Natural killer cell treated with Interleukin-12 subunit alpha and Interleukin-12 subunit beta and Interleukin-15 and Interleukin-18, amount 100 ng/mL, for 72 hours (primary cell): ENCODE measurements at regions not wholly inside any gene's neighbourhood (a gene's known extent, or its start where the extent isn't known, plus 50 kb on each side); places are given as distances from the start of the nearest gene placed in this dataset.
"Not testable (repeated sequence)": the region's sequence is repeated elsewhere in the genome, so short reads cannot be mapped to it uniquely, and the experiment has no call there.

ENCODE experiments used
- ATAC-seq, 2 donors: fragments of 150-1000 bp; cut with Tn5 transposase in 1 of 2; sonication (Bioruptor Pico), chemical (Tn5 transposase) in 1 of 2; 2 replicates each; pipeline ENCODE4 v1.10.0; 2021
- DNase-seq: peaks from one replicate; pipeline ENCODE4 v3.0.0; 2022; ENCODE audit warnings: low spot score
- H3K27ac Mint-ChIP-seq, 2 donors: 1 replicate in 1 of 2; 2 replicates in 1 of 2; pipeline ENCODE4 v1.8.0; 2022; ENCODE audit warnings: mixed read lengths in 2 of 2, mild to moderate bottlenecking in 1 of 2, moderate library complexity in 1 of 2
- H3K27me3 Mint-ChIP-seq, 2 donors: 1 replicate in 1 of 2; 2 replicates in 1 of 2; pipeline ENCODE4 v1.8.0; 2022; ENCODE audit warnings: mixed read lengths in 2 of 2
- H3K36me3 Mint-ChIP-seq: one replicate; pipeline ENCODE4 v1.8.0; 2022; ENCODE audit warnings: mixed read lengths
- H3K4me1 Mint-ChIP-seq, 2 donors: 1 replicate in 1 of 2; 2 replicates in 1 of 2; pipeline ENCODE4 v1.8.0; 2022; ENCODE audit warnings: low read depth in 2 of 2, mixed read lengths in 2 of 2, mild to moderate bottlenecking in 1 of 2
- H3K4me3 Mint-ChIP-seq: one replicate; pipeline ENCODE4 v1.8.0; 2022; ENCODE audit warnings: mixed read lengths
- H3K9me3 Mint-ChIP-seq: 2 replicates; pipeline ENCODE4 v1.8.0; 2022; ENCODE audit warnings: mixed read lengths

DNA sequence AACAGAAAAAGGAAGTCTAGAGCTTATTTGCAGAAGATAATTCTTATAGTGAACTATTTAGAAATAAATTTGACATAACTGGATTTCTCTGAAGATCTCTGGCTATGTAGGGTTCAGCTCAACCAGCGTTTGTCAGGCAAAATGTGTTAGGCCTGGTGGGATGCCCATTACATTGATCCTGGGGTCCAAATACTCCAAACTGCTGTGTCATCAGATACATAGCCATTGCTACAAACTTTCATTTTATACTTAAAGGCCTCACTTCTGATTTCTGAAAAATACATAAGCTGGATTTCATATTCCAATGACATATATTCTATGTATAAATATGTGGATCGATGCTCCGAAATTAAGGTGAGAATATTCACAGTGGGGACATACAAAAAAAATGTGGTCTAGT is 1958.9 kb upstream of the TENM3 start:
- no peaks in the 10 kb centered on the region for H3K4me1 Mint-ChIP-seq
- no peak overlapping the region for H3K4me3 Mint-ChIP-seq
- ATAC-seq (no peak), DNase-seq (no peak)
- H3K36me3 Mint-ChIP-seq: no peaks in the 10 kb centered on the region
- H3K27me3 Mint-ChIP-seq: no peaks in the 10 kb centered on the region
- no peak overlapping the region for H3K27ac Mint-ChIP-seq
- H3K9me3 Mint-ChIP-seq: peaks cover 6% of the 10 kb centered on the region

DNA sequence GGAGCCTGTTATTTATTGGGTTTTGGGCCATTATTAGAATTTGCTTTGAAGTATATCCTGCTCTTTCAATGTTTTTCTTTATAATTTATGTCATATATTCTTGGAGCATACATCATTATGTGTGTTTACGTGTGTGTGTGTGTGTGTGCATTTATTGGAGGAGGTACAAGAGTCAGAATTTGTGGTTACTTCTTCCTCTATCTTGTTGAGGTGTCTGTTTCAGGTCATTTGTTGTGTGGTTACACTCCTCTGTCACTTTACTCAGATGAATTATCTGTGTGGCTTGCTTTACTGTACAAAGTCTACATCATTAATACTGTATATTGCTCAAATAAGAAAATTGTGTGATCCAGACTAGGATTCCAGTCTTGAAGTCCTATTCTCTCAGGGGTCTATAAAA is 1957.4 kb upstream of the TENM3 start:
- Mint-ChIP-seq H3K36me3 (no peaks in the 10 kb centered on the region), H3K9me3 (peaks cover 10% of the 10 kb centered on the region), H3K27ac (no peak overlapping the region), H3K4me1 (no peaks in the 10 kb centered on the region), H3K27me3 (no peaks in the 10 kb centered on the region), H3K4me3 (no peak overlapping the region)
- DNase-seq: no peak
- ATAC-seq: no peak

DNA sequence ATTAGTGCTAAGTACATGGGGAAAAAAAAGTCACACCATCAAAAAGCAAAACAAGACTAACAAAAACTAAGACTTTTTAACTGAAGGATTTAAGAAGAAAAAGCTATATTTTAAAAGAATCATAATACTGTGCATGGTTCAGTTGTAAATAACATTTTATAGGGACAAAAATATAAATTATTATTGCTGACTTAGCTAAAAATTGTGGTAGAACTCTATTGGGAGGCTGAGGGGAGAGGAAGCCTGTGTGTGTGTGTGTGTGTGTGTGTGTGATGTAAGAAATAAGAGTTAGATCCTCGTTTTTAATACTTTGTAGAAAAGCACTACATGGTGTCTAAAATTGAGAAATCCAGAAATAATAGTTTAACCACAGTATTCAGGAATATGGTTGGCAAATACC is 1950.9 kb upstream of the TENM3 start:
- Mint-ChIP-seq H3K27ac (no peak overlapping the region), H3K27me3 (no peaks in the 10 kb centered on the region), H3K9me3 (peaks cover 14% of the 10 kb centered on the region), H3K4me3 (no peak overlapping the region), H3K36me3 (no peaks in the 10 kb centered on the region), H3K4me1 (no peaks in the 10 kb centered on the region)
- ATAC-seq (no peak), DNase-seq (no peak)

- DNase-seq (no peak), ATAC-seq (no peak)
- Mint-ChIP-seq H3K9me3 (peaks cover 7% of the 10 kb centered on the region), H3K27me3 (no peaks in the 10 kb centered on the region), H3K4me1 (no peaks in the 10 kb centered on the region), H3K27ac (no peak overlapping the region), H3K36me3 (no peaks in the 10 kb centered on the region), H3K4me3 (no peak overlapping the region)
These were observed 1947.1 kb upstream of the TENM3 start for GRCh38 chr4:180296036-180296599.

- Mint-ChIP-seq H3K27ac (no peak overlapping the region), H3K27me3 (no peaks in the 10 kb centered on the region), H3K4me3 (no peak overlapping the region), H3K9me3 (peaks cover 8% of the 10 kb centered on the region), H3K36me3 (no peaks in the 10 kb centered on the region), H3K4me1 (no peaks in the 10 kb centered on the region)
- ATAC-seq: no peak
- no peak for DNase-seq
These were observed 1938.9 kb upstream of the TENM3 start for GRCh38 chr4:180304321-180304720.

- H3K27me3 Mint-ChIP-seq: no peaks in the 10 kb centered on the region
- DNase-seq (no peak), ATAC-seq (no peak)
- peaks cover 8% of the 10 kb centered on the region for H3K9me3 Mint-ChIP-seq
- no peaks in the 10 kb centered on the region for H3K4me1 Mint-ChIP-seq
- no peak overlapping the region for H3K27ac Mint-ChIP-seq
- H3K4me3 Mint-ChIP-seq: no peak overlapping the region
- no peaks in the 10 kb centered on the region for H3K36me3 Mint-ChIP-seq
These were observed 1932.6 kb upstream of the TENM3 start for GRCh38 chr4:180310616-180311015.

GRCh38 chr4:180314972-180315371 is 1928.2 kb upstream of the TENM3 start:
- H3K27ac Mint-ChIP-seq: no peak overlapping the region
- no peak for ATAC-seq
- no peaks in the 10 kb centered on the region for H3K36me3 Mint-ChIP-seq
- H3K27me3 Mint-ChIP-seq: no peaks in the 10 kb centered on the region
- no peak for DNase-seq
- no peaks in the 10 kb centered on the region for H3K4me1 Mint-ChIP-seq
- H3K4me3 Mint-ChIP-seq: no peak overlapping the region
- peaks cover 15% of the 10 kb centered on the region for H3K9me3 Mint-ChIP-seq

DNA sequence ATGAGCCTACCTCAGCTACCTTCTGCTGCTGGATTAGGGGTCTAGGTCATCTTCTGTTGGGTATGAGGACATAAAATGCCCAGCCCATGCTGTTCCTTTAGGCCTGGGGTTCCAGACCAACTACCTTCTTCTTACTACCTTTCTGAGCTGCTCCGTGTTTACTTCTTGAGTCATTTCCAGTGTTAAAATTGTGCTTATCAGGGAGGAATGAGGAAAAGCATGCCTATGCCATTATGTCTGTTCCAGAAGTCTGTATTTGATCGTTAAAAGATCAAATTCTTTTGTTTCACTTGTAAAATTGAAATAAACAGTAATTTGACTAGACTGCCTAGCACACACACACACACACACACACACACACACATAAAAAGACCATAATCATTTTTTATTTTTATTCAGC is 1912.7 kb upstream of the TENM3 start:
- H3K9me3 Mint-ChIP-seq: peaks cover 7% of the 10 kb centered on the region
- no peaks in the 10 kb centered on the region for H3K4me1 Mint-ChIP-seq
- H3K27me3 Mint-ChIP-seq: no peaks in the 10 kb centered on the region
- H3K4me3 Mint-ChIP-seq: no peak overlapping the region
- ATAC-seq (no peak), DNase-seq (no peak)
- H3K36me3 Mint-ChIP-seq: peaks cover 8% of the 10 kb centered on the region
- H3K27ac Mint-ChIP-seq: no peak overlapping the region

GRCh38 chr4:180333162-180333561 is 1910.0 kb upstream of the TENM3 start:
- Mint-ChIP-seq H3K27ac (no peak overlapping the region), H3K4me3 (no peak overlapping the region), H3K9me3 (peaks cover 12% of the 10 kb centered on the region), H3K4me1 (no peaks in the 10 kb centered on the region), H3K27me3 (no peaks in the 10 kb centered on the region), H3K36me3 (peaks cover 8% of the 10 kb centered on the region)
- no peak for DNase-seq
- ATAC-seq: no peak

GRCh38 chr4:180335566-180335965 is 1907.6 kb upstream of the TENM3 start:
- no peaks in the 10 kb centered on the region for H3K4me1 Mint-ChIP-seq
- H3K9me3 Mint-ChIP-seq: peaks cover 12% of the 10 kb centered on the region
- peaks cover 8% of the 10 kb centered on the region for H3K36me3 Mint-ChIP-seq
- ATAC-seq (no peak), DNase-seq (no peak)
- no peak overlapping the region for H3K27ac Mint-ChIP-seq
- H3K4me3 Mint-ChIP-seq: no peak overlapping the region
- no peaks in the 10 kb centered on the region for H3K27me3 Mint-ChIP-seq

DNA sequence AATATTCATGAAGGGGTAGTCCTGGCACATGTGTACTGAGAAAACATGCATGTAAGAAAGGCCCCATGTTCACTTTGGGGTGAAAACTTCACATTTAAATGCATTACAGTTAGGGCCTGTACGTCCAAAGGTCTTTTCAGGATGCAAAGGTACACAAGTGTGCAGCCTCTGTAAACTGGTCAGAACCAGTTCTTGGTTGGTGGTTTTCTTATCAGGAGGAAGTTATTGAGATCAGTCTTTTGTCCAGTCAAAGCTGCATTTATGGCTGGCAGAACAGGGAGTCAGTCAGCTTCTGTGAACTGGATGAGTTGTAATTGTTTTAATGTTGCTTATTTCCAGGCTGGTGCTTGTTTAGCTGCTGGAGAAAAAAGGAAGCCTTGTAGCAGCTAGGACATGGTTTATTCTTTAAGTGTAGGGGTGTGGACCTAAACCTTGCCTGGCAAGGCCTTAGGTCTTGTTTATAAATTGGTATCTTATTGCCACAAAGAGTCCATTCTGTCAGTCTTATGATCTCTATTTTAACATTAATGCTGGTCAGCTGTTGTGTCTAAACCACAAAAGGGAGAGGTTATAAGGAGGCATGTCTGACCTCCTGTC is 1906.6 kb upstream of the TENM3 start:
- Mint-ChIP-seq H3K36me3 (peaks cover 6% of the 10 kb centered on the region), H3K4me1 (no peaks in the 10 kb centered on the region), H3K9me3 (peaks cover 10% of the 10 kb centered on the region), H3K4me3 (no peak overlapping the region), H3K27ac (no peak overlapping the region), H3K27me3 (no peaks in the 10 kb centered on the region)
- no peak for DNase-seq
- ATAC-seq: no peak

DNA sequence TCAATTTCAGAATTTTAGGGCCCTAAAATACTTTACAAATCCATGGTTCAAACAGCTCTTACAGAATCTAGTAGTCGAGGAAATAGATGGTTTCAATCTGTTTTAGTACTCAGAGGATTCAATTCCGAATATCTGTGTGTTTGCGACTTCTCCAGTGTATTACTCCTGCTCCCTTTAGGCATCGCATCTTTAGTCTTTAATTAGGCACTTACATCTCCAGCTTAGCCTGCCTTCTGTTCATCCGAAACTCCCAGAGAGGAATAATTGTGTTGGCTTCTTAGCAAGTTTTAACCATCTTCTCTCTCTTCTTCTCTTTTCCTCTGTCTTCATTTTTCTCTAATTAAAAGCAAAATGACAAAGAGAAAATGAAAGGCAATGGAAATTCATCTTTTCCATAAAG is 1901.3 kb upstream of the TENM3 start:
- Mint-ChIP-seq H3K36me3 (no peaks in the 10 kb centered on the region), H3K4me1 (no peaks in the 10 kb centered on the region), H3K4me3 (no peak overlapping the region), H3K27ac (no peak overlapping the region), H3K27me3 (no peaks in the 10 kb centered on the region), H3K9me3 (peaks cover 9% of the 10 kb centered on the region)
- DNase-seq (no peak), ATAC-seq (no peak)

DNA sequence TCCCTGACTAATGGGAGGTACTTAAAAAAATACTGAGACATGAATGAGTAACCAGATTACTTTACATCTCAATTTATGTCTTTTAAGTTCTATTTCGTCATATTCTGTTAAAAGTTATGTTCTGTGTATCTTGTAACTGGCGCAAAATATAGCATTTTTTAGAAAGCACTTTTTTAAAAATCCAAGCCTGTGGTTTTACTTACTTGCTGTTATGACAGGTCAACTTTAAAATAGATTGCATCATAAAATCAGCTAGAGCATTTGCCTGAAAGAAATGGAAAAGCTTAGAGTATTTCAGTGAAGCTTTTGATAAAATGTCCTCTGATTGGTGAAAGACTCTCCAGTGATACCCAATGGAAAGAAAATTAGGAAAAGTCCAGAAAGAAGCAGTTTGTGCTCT is 1892.3 kb upstream of the TENM3 start:
- Mint-ChIP-seq H3K27me3 (no peaks in the 10 kb centered on the region), H3K36me3 (peaks cover 11% of the 10 kb centered on the region), H3K9me3 (peaks cover 10% of the 10 kb centered on the region), H3K27ac (no peak overlapping the region), H3K4me1 (no peaks in the 10 kb centered on the region), H3K4me3 (no peak overlapping the region)
- no peak for DNase-seq
- ATAC-seq: no peak

- ATAC-seq (no peak), DNase-seq (no peak)
- Mint-ChIP-seq H3K36me3 (peaks cover 8% of the 10 kb centered on the region), H3K4me3 (no peak overlapping the region), H3K27ac (no peak overlapping the region), H3K4me1 (no peaks in the 10 kb centered on the region), H3K9me3 (peaks cover 9% of the 10 kb centered on the region), H3K27me3 (no peaks in the 10 kb centered on the region)
These were observed 1886.4 kb upstream of the TENM3 start for GRCh38 chr4:180356766-180357165.

- H3K4me1 Mint-ChIP-seq, H3K36me3 Mint-ChIP-seq, H3K27me3 Mint-ChIP-seq, H3K9me3 Mint-ChIP-seq, ATAC-seq, H3K27ac Mint-ChIP-seq, DNase-seq, H3K4me3 Mint-ChIP-seq: not testable (repeated sequence)
These were observed 1883.1 kb upstream of the TENM3 start for GRCh38 chr4:180360113-180360512.
